ENCODE measurements at regions not wholly inside any gene's neighbourhood (a gene's known extent, or its start where the extent isn't known, plus 50 kb on each side); places are given as distances from the start of the nearest gene placed in this dataset.

DNA sequence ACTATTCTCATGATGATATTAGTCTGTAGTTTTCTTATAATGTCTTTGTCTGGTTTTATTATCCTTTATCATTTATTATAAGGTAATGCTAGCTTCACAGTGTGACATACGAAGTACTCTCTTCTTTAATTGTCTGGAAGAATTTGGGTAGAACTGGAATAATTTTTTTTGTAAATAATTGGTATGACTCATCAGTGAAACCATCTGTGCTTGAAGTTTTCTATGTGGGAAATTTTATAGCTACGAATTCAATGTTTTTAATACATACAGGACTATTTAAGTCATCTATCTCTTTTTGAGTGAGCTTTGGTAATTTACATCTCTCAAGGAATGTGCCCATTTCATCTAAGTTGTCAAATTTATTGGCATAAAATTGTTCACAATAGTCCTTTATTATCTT is 86.3 kb downstream of the SOD2 start:
- H3K4me3 ChIP-seq (replicated peaks; ENCODE audit: low read depth, low read length), result no peak overlapping the region
- TF ChIP-seq, protein P1, sequence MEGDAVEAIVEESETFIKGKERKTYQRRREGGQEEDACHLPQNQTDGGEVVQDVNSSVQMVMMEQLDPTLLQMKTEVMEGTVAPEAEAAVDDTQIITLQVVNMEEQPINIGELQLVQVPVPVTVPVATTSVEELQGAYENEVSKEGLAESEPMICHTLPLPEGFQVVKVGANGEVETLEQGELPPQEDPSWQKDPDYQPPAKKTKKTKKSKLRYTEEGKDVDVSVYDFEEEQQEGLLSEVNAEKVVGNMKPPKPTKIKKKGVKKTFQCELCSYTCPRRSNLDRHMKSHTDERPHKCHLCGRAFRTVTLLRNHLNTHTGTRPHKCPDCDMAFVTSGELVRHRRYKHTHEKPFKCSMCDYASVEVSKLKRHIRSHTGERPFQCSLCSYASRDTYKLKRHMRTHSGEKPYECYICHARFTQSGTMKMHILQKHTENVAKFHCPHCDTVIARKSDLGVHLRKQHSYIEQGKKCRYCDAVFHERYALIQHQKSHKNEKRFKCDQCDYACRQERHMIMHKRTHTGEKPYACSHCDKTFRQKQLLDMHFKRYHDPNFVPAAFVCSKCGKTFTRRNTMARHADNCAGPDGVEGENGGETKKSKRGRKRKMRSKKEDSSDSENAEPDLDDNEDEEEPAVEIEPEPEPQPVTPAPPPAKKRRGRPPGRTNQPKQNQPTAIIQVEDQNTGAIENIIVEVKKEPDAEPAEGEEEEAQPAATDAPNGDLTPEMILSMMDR (IDR thresholded peaks at IDR 0.05; ENCODE audit: insufficient read depth, low read length, poor library complexity, severe bottlenecking), result no peak
- no peak for DNase-seq (ENCODE audit: extremely low read depth, insufficient read length)

GRCh38 chr6:159604443-159604956 is 88.5 kb downstream of the SOD2 start:
- H3K4me3 ChIP-seq (replicated peaks; ENCODE audit: low read depth, low read length), result no peak overlapping the region
- DNase-seq (ENCODE audit: extremely low read depth, insufficient read length), result no peak
- TF ChIP-seq, protein P1 (IDR thresholded peaks at IDR 0.05; ENCODE audit: insufficient read depth, low read length, poor library complexity, severe bottlenecking), result no peak
- no peaks in the 10 kb centered on the region for H3K36me3 ChIP-seq (ENCODE audit: control insufficient read depth, insufficient read depth, low read length)
- H3K27me3 ChIP-seq (replicated peaks; ENCODE audit: control insufficient read depth, insufficient read depth, low read length), result no peaks in the 10 kb centered on the region; the same call in 1 of the 2 replicates

More for the DNA sequence above, 86.3 kb downstream of the SOD2 start:
- no peaks in the 10 kb centered on the region for H3K36me3 ChIP-seq (ENCODE audit: control insufficient read depth, insufficient read depth, low read length)
- H3K27me3 ChIP-seq (replicated peaks; ENCODE audit: control insufficient read depth, insufficient read depth, low read length), result no peaks in the 10 kb centered on the region; the same call in 1 of the 2 replicates

DNA sequence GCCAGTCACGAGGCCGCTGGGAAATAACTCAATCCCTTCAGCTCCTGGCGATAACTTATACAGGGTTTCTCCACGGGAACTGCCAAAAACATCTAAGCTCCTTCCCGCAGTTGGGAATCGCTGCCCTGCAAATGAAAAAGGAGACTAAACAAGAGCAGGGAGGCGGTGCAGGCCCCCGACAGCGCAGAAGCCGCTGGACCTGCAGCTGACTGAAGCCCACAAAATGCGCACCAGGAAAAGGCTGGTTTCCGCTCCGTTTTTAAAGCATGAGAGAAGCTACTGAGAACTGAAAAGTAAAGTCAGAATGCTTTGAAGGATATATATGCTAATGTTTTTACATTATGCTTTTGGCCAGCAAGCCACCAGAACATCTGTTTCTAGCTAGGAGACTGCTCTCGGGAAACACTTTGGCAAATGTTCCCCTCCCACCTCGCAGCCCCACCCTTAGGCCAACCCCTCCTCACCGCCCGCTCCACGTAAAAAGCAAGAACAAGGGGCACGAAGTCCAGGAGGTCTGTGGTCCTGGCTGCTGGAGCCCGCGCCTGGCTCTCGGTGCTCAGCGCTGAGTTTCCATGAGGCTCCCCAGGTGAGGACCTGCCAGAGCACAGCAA is 90.5 kb downstream of the SOD2 start:
- Histone ChIP-seq H3K36me3 (ENCODE audit: control insufficient read depth, insufficient read depth, low read length) (no peaks in the 10 kb centered on the region), H3K4me3 (replicated peaks; ENCODE audit: low read depth, low read length) (no peak overlapping the region), H3K27me3 (replicated peaks; ENCODE audit: control insufficient read depth, insufficient read depth, low read length) (no peaks in the 10 kb centered on the region; the same call in none of the 2 replicates)
- TF ChIP-seq, protein P1 (IDR thresholded peaks at IDR 0.05; ENCODE audit: insufficient read depth, low read length, poor library complexity, severe bottlenecking), result no peak
- no peak for DNase-seq (ENCODE audit: extremely low read depth, insufficient read length)

GRCh38 chr6:159601211-159601610 is 91.8 kb downstream of the SOD2 start:
- Histone ChIP-seq H3K36me3 (ENCODE audit: control insufficient read depth, insufficient read depth, low read length) (no peaks in the 10 kb centered on the region), H3K4me3 (replicated peaks; ENCODE audit: low read depth, low read length) (no peak overlapping the region), H3K27me3 (replicated peaks; ENCODE audit: control insufficient read depth, insufficient read depth, low read length) (no peaks in the 10 kb centered on the region; the same call in none of the 2 replicates)
- TF ChIP-seq, protein P1 (IDR thresholded peaks at IDR 0.05; ENCODE audit: insufficient read depth, low read length, poor library complexity, severe bottlenecking), result no peak
- no peak for DNase-seq (ENCODE audit: extremely low read depth, insufficient read length)

DNA sequence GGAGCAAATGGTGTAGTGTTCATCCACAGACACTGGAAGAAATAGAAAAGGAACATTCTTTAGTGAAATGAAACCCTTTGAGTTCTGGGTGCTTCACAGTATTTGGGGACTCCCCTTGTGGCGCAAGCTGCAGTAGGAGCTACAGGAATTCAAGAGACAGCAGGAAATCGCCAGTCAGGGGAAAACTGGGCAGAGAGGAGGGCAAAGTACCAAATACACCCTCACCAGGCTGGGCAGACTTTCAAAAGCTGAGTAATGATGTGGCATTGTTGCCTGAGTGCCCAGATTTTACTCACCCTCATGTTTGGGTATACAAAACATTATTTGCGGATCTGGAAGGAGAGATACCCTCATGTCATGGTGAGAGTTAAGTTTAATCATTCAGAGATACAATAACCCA is 97.9 kb downstream of the SOD2 start:
- no peaks in the 10 kb centered on the region for H3K36me3 ChIP-seq (ENCODE audit: control insufficient read depth, insufficient read depth, low read length)
- TF ChIP-seq, protein P1 (IDR thresholded peaks at IDR 0.05; ENCODE audit: insufficient read depth, low read length, poor library complexity, severe bottlenecking), result no peak
- H3K4me3 ChIP-seq (replicated peaks; ENCODE audit: low read depth, low read length), result no peak overlapping the region
- DNase-seq (ENCODE audit: extremely low read depth, insufficient read length), result no peak
- H3K27me3 ChIP-seq (replicated peaks; ENCODE audit: control insufficient read depth, insufficient read depth, low read length), result no peaks in the 10 kb centered on the region; the same call in none of the 2 replicates
